Esophagus squamous epithelium (tissue), 5 donors: ENCODE measurements at regions not wholly inside any gene's neighbourhood (a gene's known extent, or its start where the extent isn't known, plus 50 kb on each side); places are given as distances from the start of the nearest gene placed in this dataset.
"Not testable (repeated sequence)": the region's sequence is repeated elsewhere in the genome, so short reads cannot be mapped to it uniquely, and the experiment has no call there.

ENCODE experiments used
- DNase-seq: peaks from one replicate; lab custom pipeline; 2025; lab: John Stamatoyannopoulos, UW
- H3K27ac ChIP-seq, 4 donors: fragments of 200-600 bp; sonication (generic); one replicate each; pipeline ENCODE4 v1.5.1; 2016 to 2019; ENCODE audit warnings: mild to moderate bottlenecking in 1 of 4
- H3K27me3 ChIP-seq, 4 donors: fragments of 200-600 bp; sonication (generic); 1 replicate in 3 of 4; 2 replicates in 1 of 4; pipeline versions ENCODE4 v1.5.1 to v1.6.0; 2017 to 2021; ENCODE audit warnings: antibody characterized with exemption in 1 of 4
- H3K36me3 ChIP-seq, 3 donors: fragments of 200-600 bp; sonication (generic); one replicate each; pipeline ENCODE4 v1.5.1; 2016 to 2019
- H3K4me1 ChIP-seq, 3 donors: fragments of 200-600 bp; sonication (generic); one replicate each; pipeline ENCODE4 v1.5.1; 2017 to 2019
- H3K4me3 ChIP-seq, 4 donors: fragments of 200-600 bp; sonication (generic); 1 replicate in 3 of 4; 2 replicates in 1 of 4; pipeline ENCODE4 v1.5.1; 2016 to 2019; ENCODE audit warnings: mild to moderate bottlenecking in 2 of 4, moderate library complexity in 1 of 4
- H3K9me3 ChIP-seq, 3 donors: fragments of 200-600 bp; sonication (generic); one replicate each; pipeline ENCODE4 v1.5.1; 2016 to 2019
- POLR2A ChIP-seq, 4 donors: fragments of 450-650 bp; IDR thresholded peaks; one replicate each; pipeline ENCODE4 v1.6.1; 2017; ENCODE audit warnings: antibody characterized with exemption in 4 of 4, mild to moderate bottlenecking in 4 of 4, moderate library complexity in 3 of 4
- WGBS, 2 donors: methylation state at CpG; one replicate each; pipeline ENCODE4 v1.1.5; 2018; 5-methylcytosine and 5-hydroxymethylcytosine counted together
- intact Hi-C: fragments of 100-400 bp; cut with DNase I; formaldehyde crosslinking; loops from one replicate; pipeline ENCODE4 v1.15.0; 2022
- TF ChIP-seq, protein P1 (sequence below), 6 experiments: fragments of 450-650 bp in 4 of 6; fragments of 200-600 bp in 2 of 6; sonication (generic) in 2 of 6; IDR thresholded peaks; one replicate each; pipeline ENCODE4 v1.5.1; 2016 to 2019; ENCODE audit warnings: antibody characterized with exemption in 6 of 6, mild to moderate bottlenecking in 4 of 6, moderate library complexity in 4 of 6
- donor health status: DM: yes; HTN: yes; CAD: no.

DNA sequence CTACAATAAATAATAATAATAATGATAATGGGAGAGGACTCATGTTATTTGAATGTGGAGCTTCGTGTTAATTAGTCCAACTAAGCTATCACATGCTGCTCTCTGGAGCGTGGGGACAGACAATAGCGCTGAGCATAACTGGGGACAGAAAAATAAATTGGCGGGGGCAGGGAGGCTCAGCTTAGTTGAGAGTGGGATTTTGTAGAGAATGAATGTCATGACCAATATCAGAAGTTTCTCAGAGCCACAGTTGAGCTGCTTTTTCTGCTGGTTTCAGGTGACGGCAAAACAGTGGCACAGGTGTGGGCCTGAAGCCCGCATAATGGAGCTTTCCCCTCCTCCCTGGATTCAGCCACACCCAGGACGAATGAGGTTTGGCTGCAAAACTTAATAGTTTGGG lies 111.1 kb upstream of the CAB39 start:
- Histone ChIP-seq H3K4me3 (no peak overlapping the region), H3K27me3 (no peaks in the 10 kb centered on the region), H3K36me3 (no peaks in the 10 kb centered on the region), H3K9me3 (no peaks in the 10 kb centered on the region), H3K27ac (no peak overlapping the region), H3K4me1 (no peaks in the 10 kb centered on the region)
- WGBS, 2 donors: 65 to 71% methylated on average over 7 of the region's 7 CpGs
- intact Hi-C loops: no loop called here
- TF ChIP-seq POLR2A (IDR thresholded peaks at IDR 0.05): no peak
- TF ChIP-seq, protein P1, sequence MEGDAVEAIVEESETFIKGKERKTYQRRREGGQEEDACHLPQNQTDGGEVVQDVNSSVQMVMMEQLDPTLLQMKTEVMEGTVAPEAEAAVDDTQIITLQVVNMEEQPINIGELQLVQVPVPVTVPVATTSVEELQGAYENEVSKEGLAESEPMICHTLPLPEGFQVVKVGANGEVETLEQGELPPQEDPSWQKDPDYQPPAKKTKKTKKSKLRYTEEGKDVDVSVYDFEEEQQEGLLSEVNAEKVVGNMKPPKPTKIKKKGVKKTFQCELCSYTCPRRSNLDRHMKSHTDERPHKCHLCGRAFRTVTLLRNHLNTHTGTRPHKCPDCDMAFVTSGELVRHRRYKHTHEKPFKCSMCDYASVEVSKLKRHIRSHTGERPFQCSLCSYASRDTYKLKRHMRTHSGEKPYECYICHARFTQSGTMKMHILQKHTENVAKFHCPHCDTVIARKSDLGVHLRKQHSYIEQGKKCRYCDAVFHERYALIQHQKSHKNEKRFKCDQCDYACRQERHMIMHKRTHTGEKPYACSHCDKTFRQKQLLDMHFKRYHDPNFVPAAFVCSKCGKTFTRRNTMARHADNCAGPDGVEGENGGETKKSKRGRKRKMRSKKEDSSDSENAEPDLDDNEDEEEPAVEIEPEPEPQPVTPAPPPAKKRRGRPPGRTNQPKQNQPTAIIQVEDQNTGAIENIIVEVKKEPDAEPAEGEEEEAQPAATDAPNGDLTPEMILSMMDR (IDR thresholded peaks at IDR 0.05): no peak
- no peak for DNase-seq

DNA sequence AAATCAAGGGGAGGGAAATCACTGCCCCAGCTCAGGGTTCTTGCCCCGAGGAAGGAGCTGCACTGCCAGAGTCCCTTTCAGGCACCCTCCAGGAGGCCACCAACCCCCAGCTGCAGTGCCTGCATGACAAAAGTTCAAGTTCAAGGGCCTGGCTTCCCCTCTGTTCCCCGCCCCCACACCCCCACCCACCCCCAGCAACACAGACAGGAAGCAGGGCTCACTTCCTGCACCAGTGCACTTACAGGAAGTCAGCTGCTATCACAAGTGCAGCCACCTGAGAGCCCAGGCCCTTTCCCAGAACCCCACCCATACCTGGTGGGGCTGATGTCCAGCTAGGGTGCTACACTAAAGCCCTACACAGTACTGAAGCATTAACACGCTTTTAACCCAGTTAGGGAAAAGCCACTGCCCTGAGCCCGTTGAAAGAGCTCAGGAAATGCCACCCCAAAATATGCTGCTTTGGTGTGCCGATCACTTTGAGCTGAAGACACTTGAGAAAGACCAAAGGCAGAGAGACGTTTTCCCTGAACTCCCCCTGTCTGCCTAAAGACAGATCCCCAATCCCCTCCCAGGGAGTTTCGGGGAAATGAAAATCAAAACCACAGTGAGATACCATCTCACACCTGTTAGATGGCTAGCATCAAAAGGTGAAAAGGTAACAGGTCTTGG lies 109.9 kb upstream of the CAB39 start:
- intact Hi-C loops: no loop called here
- H3K4me3 ChIP-seq: no peak overlapping the region
- H3K27me3 ChIP-seq: no peaks in the 10 kb centered on the region
- peak in 1 of 4 donors; percentile 28 for TF ChIP-seq POLR2A (IDR thresholded peaks at IDR 0.05)
- TF ChIP-seq, protein P1 (IDR thresholded peaks at IDR 0.05): no peak
- peak; percentile 12 for DNase-seq
- H3K36me3 ChIP-seq: no peaks in the 10 kb centered on the region
- 53 to 61% methylated on average over 3 to 6 of the region's 7 CpGs for WGBS, 2 donors
- peak overlapping the region in 1 of 4 donors; percentile 4 for H3K27ac ChIP-seq
- H3K4me1 ChIP-seq: no peaks in the 10 kb centered on the region
- H3K9me3 ChIP-seq: no peaks in the 10 kb centered on the region

DNA sequence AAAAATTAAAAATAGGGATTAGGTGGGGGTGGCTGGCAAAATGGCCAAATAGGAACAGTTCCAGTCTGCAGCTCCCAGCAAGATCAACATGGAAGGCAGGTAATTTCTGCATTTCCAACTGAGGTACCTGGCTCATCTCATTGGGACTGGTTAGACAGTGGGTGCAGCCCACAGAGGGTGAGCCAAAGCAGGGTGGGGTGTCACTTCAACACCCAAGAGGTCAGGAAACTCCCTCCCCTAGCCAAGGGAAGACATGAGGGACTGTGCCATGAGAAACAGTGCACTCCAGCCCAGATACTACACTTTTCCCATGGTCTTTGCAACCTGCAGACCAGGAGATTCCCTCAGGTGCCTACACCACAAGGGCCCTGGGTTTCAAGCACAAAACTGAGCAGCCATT lies 109.3 kb upstream of the CAB39 start:
- H3K4me3 ChIP-seq, DNase-seq, H3K27ac ChIP-seq, H3K4me1 ChIP-seq, H3K36me3 ChIP-seq, intact Hi-C loops, H3K27me3 ChIP-seq, H3K9me3 ChIP-seq: not testable (repeated sequence)

DNA sequence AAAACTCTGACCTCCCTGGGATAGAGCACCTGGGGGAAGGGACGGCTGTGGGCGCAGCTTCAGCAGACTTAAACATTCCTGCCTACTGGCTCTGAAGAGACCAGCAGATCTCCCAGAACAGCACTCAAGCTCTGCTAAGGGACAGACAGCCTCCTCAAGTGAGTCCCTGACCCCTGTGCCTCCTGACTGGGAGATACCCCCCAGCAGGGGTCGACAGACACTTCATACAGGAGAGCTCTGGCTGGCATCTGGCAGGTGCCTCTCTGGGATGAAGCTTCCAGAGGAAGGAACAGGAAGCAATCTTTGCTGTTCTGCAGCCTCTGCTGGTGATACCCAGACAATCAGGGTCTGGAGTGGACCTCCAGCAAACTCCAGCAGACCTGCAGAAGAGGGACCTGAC lies 108.5 kb upstream of the CAB39 start:
- DNase-seq, H3K27ac ChIP-seq, H3K27me3 ChIP-seq, H3K9me3 ChIP-seq, H3K4me1 ChIP-seq, H3K36me3 ChIP-seq, intact Hi-C loops, H3K4me3 ChIP-seq: not testable (repeated sequence)
- 33 to 86% methylated on average over 1 to 2 of the region's 3 CpGs for WGBS, 2 donors

DNA sequence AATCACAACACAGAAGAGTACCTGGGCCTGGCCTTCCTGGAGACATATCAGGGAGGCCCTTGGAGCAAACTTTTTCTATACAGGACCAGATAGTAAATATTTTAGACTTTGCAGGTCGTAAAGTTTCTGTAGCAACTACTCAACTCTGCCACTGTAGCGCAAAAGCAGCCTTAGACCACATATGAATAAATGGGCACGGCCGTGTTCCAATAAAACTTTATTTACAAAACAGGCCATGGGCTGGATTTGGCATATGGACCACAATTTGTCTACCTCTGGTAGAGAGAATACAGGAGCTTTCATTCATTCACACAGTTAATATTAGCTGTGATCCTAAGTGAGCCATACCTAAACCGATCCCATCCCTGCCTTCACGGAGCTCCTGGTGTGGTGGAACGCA lies 98.6 kb upstream of the CAB39 start:
- intact Hi-C loops: loop anchor here (5.0 to 10.0 kb wide), 2 partner anchors 181 to 607 kb away; no protein-coding TSS in a partner anchor
- Histone ChIP-seq H3K4me3 (no peak overlapping the region), H3K27ac (no peak overlapping the region), H3K9me3 (no peaks in the 10 kb centered on the region), H3K36me3 (no peaks in the 10 kb centered on the region), H3K4me1 (peaks cover 0 to 18% (median 0%) of the 10 kb centered on the region in 3 donors), H3K27me3 (no peaks in the 10 kb centered on the region)
- no peak for DNase-seq
- TF ChIP-seq, protein P1 (IDR thresholded peaks at IDR 0.05): no peak
- no peak for TF ChIP-seq POLR2A (IDR thresholded peaks at IDR 0.05)
- 81 to 94% methylated on average over 5 to 7 of the region's 7 CpGs for WGBS, 2 donors

DNA sequence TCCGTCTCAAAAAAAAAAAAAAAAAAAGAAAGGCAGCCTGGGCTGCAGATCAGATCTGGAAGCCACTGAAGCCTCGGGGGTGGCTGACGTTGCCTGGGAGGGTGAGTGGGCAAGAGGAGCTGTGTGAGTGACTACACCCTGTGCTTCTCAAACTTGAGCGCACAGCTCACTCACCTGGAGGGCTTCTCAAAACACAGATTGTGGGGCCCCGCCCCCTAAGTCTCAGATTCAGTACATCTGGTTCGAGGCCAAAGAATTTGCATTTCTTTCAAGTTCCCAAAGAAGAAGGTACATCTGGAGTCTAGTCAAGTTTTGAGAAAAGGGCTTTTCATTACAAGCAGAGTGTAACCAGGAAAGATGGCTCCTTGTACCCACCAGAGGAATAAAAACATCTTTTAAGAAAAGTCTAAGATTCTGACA lies 97.7 kb upstream of the CAB39 start:
- H3K4me3 ChIP-seq: no peak overlapping the region
- no peak overlapping the region for H3K27ac ChIP-seq
- peaks cover 0 to 18% (median 0%) of the 10 kb centered on the region in 3 donors for H3K4me1 ChIP-seq
- DNase-seq: no peak
- intact Hi-C loops: loop anchor here (5.0 to 10.0 kb wide), 2 partner anchors 180 to 608 kb away; no protein-coding TSS in a partner anchor
- no peaks in the 10 kb centered on the region for H3K9me3 ChIP-seq
- H3K36me3 ChIP-seq: no peaks in the 10 kb centered on the region
- TF ChIP-seq, protein P1 (IDR thresholded peaks at IDR 0.05): no peak
- TF ChIP-seq POLR2A (IDR thresholded peaks at IDR 0.05): peak in 1 of 4 donors; percentile 29
- H3K27me3 ChIP-seq: no peaks in the 10 kb centered on the region
- WGBS, 2 donors: 39 to 53% methylated on average over 6 of the region's 6 CpGs

DNA sequence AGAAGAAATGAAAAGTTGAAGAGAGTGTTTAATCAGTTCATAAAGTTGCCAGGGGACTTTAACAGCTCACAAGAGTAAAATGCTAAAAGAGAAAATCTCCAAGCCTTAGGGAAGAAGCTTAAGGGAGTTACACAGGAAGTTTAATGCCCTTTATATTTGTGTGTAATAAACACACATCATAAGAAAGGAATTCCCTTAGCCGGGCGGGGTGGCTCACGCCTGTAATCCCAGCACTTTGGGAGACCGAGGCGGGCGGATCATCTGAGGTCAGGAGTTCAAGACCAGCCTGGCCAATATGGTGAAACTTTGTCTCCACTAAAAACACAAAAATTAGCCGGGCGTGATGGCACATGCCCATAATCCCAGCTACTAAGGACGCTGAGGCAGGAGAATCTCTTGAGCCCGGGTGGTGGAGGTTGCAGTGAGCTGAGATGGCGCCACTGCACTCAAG lies 95.4 kb upstream of the CAB39 start:
- 25 to 37% methylated on average over 11 of the region's 11 CpGs for WGBS, 2 donors
- H3K27ac ChIP-seq: peak overlapping the region in 2 of 4 donors; percentile 51 to 52
- intact Hi-C loops: loop anchor here (10.0 kb wide), 1 partner anchor 178 kb away; no protein-coding TSS in a partner anchor
- DNase-seq, H3K36me3 ChIP-seq, H3K4me3 ChIP-seq, H3K9me3 ChIP-seq, H3K27me3 ChIP-seq: not testable (repeated sequence)
- H3K4me1 ChIP-seq: peaks cover 0 to 13% (median 0%) of the 10 kb centered on the region in 3 donors
